SU-DHL-6 (cell line): ENCODE measurements at regions not wholly inside any gene's neighbourhood (a gene's known extent, or its start where the extent isn't known, plus 50 kb on each side); places are given as distances from the start of the nearest gene placed in this dataset.

Experiments
- EZH2phosphoT487 ChIP-seq: fragments of 200-600 bp; sonication (generic), shearing (Covaris generic); conservative IDR thresholded peaks from 2 replicates; pipeline ENCODE4 v1.6.1; 2018; ENCODE audit warnings: mild to moderate bottlenecking, antibody characterized with exemption, low read length, moderate library complexity, mixed read lengths
- TF ChIP-seq, protein P1 (sequence below): fragments of 200-600 bp; sonication (generic); IDR thresholded peaks from one replicate; pipeline ENCODE4 v1.5.1; 2017; ENCODE audit warnings: antibody characterized with exemption, mild to moderate bottlenecking, low read length, moderate library complexity; ENCODE audit not compliant: insufficient read depth, poor library complexity, severe bottlenecking

DNA sequence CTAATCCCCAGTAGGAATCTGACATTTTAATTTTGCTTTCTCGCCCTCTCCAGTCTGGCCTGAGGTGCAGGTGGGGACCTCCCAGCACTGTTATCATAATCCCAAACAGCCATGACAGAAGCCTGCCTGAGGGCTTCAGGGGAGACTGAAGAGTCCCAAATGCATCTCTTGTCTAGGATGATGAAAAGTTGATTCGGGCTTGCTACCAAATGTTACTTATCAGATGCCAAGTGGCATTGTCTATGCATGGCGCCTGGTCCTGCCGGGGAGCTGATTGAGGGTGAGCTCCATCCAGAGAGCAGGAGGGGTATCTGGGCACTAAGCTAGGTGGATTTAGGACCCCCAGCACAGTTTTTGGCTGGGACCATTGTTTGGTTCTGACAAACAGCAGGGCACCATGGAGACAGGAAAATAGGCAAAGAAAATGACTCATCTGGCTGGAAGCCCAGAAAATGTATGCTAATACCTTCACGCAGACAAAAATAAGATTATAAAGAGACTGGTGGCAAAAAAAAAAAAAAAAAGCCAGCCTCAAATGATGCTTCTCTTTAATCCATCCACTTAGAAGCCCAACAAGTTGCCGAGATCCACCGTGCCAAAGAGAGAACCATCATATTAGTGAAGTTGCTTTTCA is 513.7 kb upstream of the SULF2 start:
- TF ChIP-seq, protein P1, sequence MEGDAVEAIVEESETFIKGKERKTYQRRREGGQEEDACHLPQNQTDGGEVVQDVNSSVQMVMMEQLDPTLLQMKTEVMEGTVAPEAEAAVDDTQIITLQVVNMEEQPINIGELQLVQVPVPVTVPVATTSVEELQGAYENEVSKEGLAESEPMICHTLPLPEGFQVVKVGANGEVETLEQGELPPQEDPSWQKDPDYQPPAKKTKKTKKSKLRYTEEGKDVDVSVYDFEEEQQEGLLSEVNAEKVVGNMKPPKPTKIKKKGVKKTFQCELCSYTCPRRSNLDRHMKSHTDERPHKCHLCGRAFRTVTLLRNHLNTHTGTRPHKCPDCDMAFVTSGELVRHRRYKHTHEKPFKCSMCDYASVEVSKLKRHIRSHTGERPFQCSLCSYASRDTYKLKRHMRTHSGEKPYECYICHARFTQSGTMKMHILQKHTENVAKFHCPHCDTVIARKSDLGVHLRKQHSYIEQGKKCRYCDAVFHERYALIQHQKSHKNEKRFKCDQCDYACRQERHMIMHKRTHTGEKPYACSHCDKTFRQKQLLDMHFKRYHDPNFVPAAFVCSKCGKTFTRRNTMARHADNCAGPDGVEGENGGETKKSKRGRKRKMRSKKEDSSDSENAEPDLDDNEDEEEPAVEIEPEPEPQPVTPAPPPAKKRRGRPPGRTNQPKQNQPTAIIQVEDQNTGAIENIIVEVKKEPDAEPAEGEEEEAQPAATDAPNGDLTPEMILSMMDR, result no peak
- TF ChIP-seq EZH2phosphoT487, result no peak
